ENCODE measurements at regions not wholly inside any gene's neighbourhood (a gene's known extent, or its start where the extent isn't known, plus 50 kb on each side); places are given as distances from the start of the nearest gene placed in this dataset.
"Not testable (repeated sequence)": the region's sequence is repeated elsewhere in the genome, so short reads cannot be mapped to it uniquely, and the experiment has no call there.

GRCh38 chr11:70558681-70559080 lies 160.4 kb downstream of the CTTN start:
- no peak overlapping the region for H3K4me3 ChIP-seq (ENCODE audit: low read depth, low read length)
- no peak for DNase-seq (ENCODE audit: low read depth)
- no peak for TF ChIP-seq POLR2A (IDR thresholded peaks at IDR 0.05; ENCODE audit: extremely low read depth, insufficient read length)
- no peak for TF ChIP-seq MYC (IDR thresholded peaks at IDR 0.05; ENCODE audit: low read depth, low read length)
- no peak for TF ChIP-seq MAX (IDR thresholded peaks at IDR 0.05; ENCODE audit: low read depth, low read length)
- TF ChIP-seq CTCF (IDR thresholded peaks at IDR 0.05; ENCODE audit: low read depth, low read length) = no peak

GRCh38 chr11:70559516-70559915 lies 161.2 kb downstream of the CTTN start:
- H3K4me3 ChIP-seq (ENCODE audit: low read depth, low read length) = no peak overlapping the region
- DNase-seq (ENCODE audit: low read depth) = no peak
- TF ChIP-seq CTCF (IDR thresholded peaks at IDR 0.05; ENCODE audit: low read depth, low read length) (no peak), MYC (IDR thresholded peaks at IDR 0.05; ENCODE audit: low read depth, low read length) (no peak), POLR2A (IDR thresholded peaks at IDR 0.05; ENCODE audit: extremely low read depth, insufficient read length) (no peak), MAX (IDR thresholded peaks at IDR 0.05; ENCODE audit: low read depth, low read length) (no peak)

- not testable (repeated sequence) for DNase-seq (ENCODE audit: low read depth); H3K4me3 ChIP-seq (ENCODE audit: low read depth, low read length)
Observed at GRCh38 chr11:70560621-70561020, 162.3 kb downstream of the CTTN start.

- no peak for DNase-seq (ENCODE audit: low read depth)
- TF ChIP-seq MAX (IDR thresholded peaks at IDR 0.05; ENCODE audit: low read depth, low read length) (no peak), POLR2A (IDR thresholded peaks at IDR 0.05; ENCODE audit: extremely low read depth, insufficient read length) (no peak), CTCF (IDR thresholded peaks at IDR 0.05; ENCODE audit: low read depth, low read length) (no peak), MYC (IDR thresholded peaks at IDR 0.05; ENCODE audit: low read depth, low read length) (no peak)
Observed at GRCh38 chr11:70566768-70567530, 168.6 kb downstream of the CTTN start.

GRCh38 chr11:70567680-70568034 lies 169.3 kb downstream of the CTTN start:
- TF ChIP-seq POLR2A (IDR thresholded peaks at IDR 0.05; ENCODE audit: extremely low read depth, insufficient read length) = no peak
- TF ChIP-seq MYC (IDR thresholded peaks at IDR 0.05; ENCODE audit: low read depth, low read length) = no peak
- no peak for TF ChIP-seq MAX (IDR thresholded peaks at IDR 0.05; ENCODE audit: low read depth, low read length)
- no peak for TF ChIP-seq CTCF (IDR thresholded peaks at IDR 0.05; ENCODE audit: low read depth, low read length)
- H3K4me3 ChIP-seq (ENCODE audit: low read depth, low read length) = no peak overlapping the region
- DNase-seq (ENCODE audit: low read depth) = no peak

More at GRCh38 chr11:70566768-70567530, 168.6 kb downstream of the CTTN start:
- no peak overlapping the region for H3K4me3 ChIP-seq (ENCODE audit: low read depth, low read length)

- TF ChIP-seq POLR2A (IDR thresholded peaks at IDR 0.05; ENCODE audit: extremely low read depth, insufficient read length) = no peak
- TF ChIP-seq MYC (IDR thresholded peaks at IDR 0.05; ENCODE audit: low read depth, low read length) = no peak
- no peak for TF ChIP-seq CTCF (IDR thresholded peaks at IDR 0.05; ENCODE audit: low read depth, low read length)
- no peak for TF ChIP-seq MAX (IDR thresholded peaks at IDR 0.05; ENCODE audit: low read depth, low read length)
- peak; percentile 37 for DNase-seq (ENCODE audit: low read depth)
- H3K4me3 ChIP-seq (ENCODE audit: low read depth, low read length) = no peak overlapping the region
Observed at GRCh38 chr11:70568035-70568813, 169.9 kb downstream of the CTTN start.

Measured in NB4 (cell line).